ENCODE measurements at regions not wholly inside any gene's neighbourhood (a gene's known extent, or its start where the extent isn't known, plus 50 kb on each side); places are given as distances from the start of the nearest gene placed in this dataset.

DNA sequence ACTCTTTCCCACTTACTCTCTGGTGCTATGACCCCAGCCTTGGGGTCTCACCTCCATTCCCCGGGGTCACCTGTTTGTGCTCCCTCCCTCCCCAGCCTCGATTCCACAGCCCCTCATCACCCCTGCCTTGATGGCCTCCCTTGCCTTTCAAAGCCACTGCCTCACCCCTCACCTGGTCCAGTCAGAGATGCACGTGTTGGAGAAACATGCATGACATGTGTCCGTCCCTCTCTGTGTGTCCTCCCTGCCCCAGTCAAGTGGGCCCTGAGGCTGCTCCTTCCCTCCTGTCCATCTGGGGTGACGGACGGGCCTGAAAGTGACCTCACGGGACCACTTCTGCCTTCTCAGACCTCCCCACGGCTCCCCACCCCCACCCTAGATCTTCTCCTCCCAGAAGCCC is 82.3 kb upstream of the TWIST2 start:
- TF ChIP-seq, protein P1, sequence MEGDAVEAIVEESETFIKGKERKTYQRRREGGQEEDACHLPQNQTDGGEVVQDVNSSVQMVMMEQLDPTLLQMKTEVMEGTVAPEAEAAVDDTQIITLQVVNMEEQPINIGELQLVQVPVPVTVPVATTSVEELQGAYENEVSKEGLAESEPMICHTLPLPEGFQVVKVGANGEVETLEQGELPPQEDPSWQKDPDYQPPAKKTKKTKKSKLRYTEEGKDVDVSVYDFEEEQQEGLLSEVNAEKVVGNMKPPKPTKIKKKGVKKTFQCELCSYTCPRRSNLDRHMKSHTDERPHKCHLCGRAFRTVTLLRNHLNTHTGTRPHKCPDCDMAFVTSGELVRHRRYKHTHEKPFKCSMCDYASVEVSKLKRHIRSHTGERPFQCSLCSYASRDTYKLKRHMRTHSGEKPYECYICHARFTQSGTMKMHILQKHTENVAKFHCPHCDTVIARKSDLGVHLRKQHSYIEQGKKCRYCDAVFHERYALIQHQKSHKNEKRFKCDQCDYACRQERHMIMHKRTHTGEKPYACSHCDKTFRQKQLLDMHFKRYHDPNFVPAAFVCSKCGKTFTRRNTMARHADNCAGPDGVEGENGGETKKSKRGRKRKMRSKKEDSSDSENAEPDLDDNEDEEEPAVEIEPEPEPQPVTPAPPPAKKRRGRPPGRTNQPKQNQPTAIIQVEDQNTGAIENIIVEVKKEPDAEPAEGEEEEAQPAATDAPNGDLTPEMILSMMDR (IDR thresholded peaks at IDR 0.05), result no peak
- no peak for TF ChIP-seq POLR2A (IDR thresholded peaks at IDR 0.05)
